Peyer's patch (tissue), 4 donors: ENCODE measurements at regions not wholly inside any gene's neighbourhood (a gene's known extent, or its start where the extent isn't known, plus 50 kb on each side); places are given as distances from the start of the nearest gene placed in this dataset.

Experiments used
- DNase-seq, 3 donors: peaks; one replicate each; pipeline ENCODE4 v3.0.0-alpha.2; 2017 to 2019
- H3K27ac ChIP-seq, 4 donors: fragments of 200-600 bp; sonication (generic); one replicate each; pipeline ENCODE4 v1.5.1; 2016 to 2019
- H3K27me3 ChIP-seq, 2 donors: fragments of 200-600 bp; sonication (generic); one replicate each; pipeline ENCODE4 v1.5.1; 2019
- H3K36me3 ChIP-seq, 3 donors: fragments of 200-600 bp; sonication (generic); one replicate each; pipeline ENCODE4 v1.5.1; 2016 to 2019
- H3K4me1 ChIP-seq, 4 donors: fragments of 200-600 bp; sonication (generic); one replicate each; pipeline ENCODE4 v1.5.1; 2016 to 2019
- H3K4me3 ChIP-seq, 4 donors: fragments of 200-600 bp; sonication (generic); 1 replicate in 3 of 4; 2 replicates in 1 of 4; pipeline ENCODE4 v1.5.1; 2016 to 2019; ENCODE audit warnings: mild to moderate bottlenecking in 1 of 4
- H3K9me3 ChIP-seq, 4 donors: fragments of 200-600 bp; sonication (generic); one replicate each; pipeline ENCODE4 v1.5.1; 2016 to 2019; ENCODE audit warnings: mild to moderate bottlenecking in 1 of 4
- CTCF ChIP-seq, 6 experiments: fragments of 450-650 bp in 4 of 6; fragments of 200-600 bp in 2 of 6; sonication (generic) in 1 of 6; IDR thresholded peaks; one replicate each; pipeline ENCODE4 v1.5.1; 2017 to 2019; ENCODE audit warnings: antibody characterized with exemption in 6 of 6, mild to moderate bottlenecking in 3 of 6, moderate library complexity in 1 of 6
- POLR2A ChIP-seq, 2 donors: fragments of 450-650 bp; IDR thresholded peaks; one replicate each; pipeline ENCODE4 v1.5.1; 2017; ENCODE audit warnings: antibody characterized with exemption in 2 of 2, mild to moderate bottlenecking in 2 of 2, moderate library complexity in 2 of 2

- no peaks in the 10 kb centered on the region for H3K4me1 ChIP-seq
- no peak overlapping the region for H3K4me3 ChIP-seq
- TF ChIP-seq CTCF (IDR thresholded peaks at IDR 0.05), result no peak
- no peak for TF ChIP-seq POLR2A (IDR thresholded peaks at IDR 0.05)
- H3K36me3 ChIP-seq, result no peaks in the 10 kb centered on the region
- DNase-seq, result no peak
- H3K9me3 ChIP-seq, result no peaks in the 10 kb centered on the region
- no peaks in the 10 kb centered on the region for H3K27me3 ChIP-seq
- H3K27ac ChIP-seq, result no peak overlapping the region
Observed at GRCh38 chr4:179398414-179398813, 1956.2 kb upstream of the AGA start.

GRCh38 chr4:179399054-179399782, 1957.0 kb upstream of the AGA start:
- Histone ChIP-seq H3K4me3 (no peak overlapping the region), H3K9me3 (no peaks in the 10 kb centered on the region), H3K4me1 (no peaks in the 10 kb centered on the region), H3K27me3 (no peaks in the 10 kb centered on the region), H3K27ac (no peak overlapping the region), H3K36me3 (no peaks in the 10 kb centered on the region)
- DNase-seq, result no peak
- TF ChIP-seq POLR2A (IDR thresholded peaks at IDR 0.05) (no peak), CTCF (IDR thresholded peaks at IDR 0.05) (no peak)

- Histone ChIP-seq H3K27ac (no peak overlapping the region), H3K4me1 (no peaks in the 10 kb centered on the region), H3K27me3 (no peaks in the 10 kb centered on the region), H3K9me3 (no peaks in the 10 kb centered on the region), H3K4me3 (no peak overlapping the region), H3K36me3 (no peaks in the 10 kb centered on the region)
- TF ChIP-seq POLR2A (IDR thresholded peaks at IDR 0.05) (no peak), CTCF (IDR thresholded peaks at IDR 0.05) (no peak)
- DNase-seq, result no peak
Observed at GRCh38 chr4:179415037-179415846, 1973.0 kb upstream of the AGA start.

DNA sequence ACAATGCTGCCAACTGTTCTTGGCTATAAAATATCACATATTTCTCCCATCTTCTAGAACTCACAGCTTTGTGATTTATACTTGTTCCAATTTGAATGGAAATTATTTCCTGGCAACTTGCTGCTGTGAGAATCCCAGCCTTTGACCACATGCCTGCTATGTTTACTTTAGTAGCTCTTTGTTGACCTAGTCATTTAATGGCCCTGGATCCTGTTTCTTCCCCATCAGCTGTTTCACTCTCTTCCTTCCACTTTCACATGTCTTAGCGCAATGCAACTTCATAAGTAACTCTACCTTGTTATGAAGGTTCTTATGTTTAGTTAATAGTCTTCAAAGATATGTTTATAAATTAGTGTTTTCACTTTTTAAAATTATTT, 1973.6 kb upstream of the AGA start:
- Histone ChIP-seq H3K4me1 (no peaks in the 10 kb centered on the region), H3K36me3 (no peaks in the 10 kb centered on the region), H3K9me3 (no peaks in the 10 kb centered on the region), H3K4me3 (no peak overlapping the region), H3K27me3 (no peaks in the 10 kb centered on the region), H3K27ac (no peak overlapping the region)
- no peak for DNase-seq
- TF ChIP-seq POLR2A (IDR thresholded peaks at IDR 0.05), result no peak
- TF ChIP-seq CTCF (IDR thresholded peaks at IDR 0.05), result no peak

- no peaks in the 10 kb centered on the region for H3K27me3 ChIP-seq
- TF ChIP-seq POLR2A (IDR thresholded peaks at IDR 0.05), result no peak
- TF ChIP-seq CTCF (IDR thresholded peaks at IDR 0.05), result no peak
- H3K4me1 ChIP-seq, result no peaks in the 10 kb centered on the region
- no peaks in the 10 kb centered on the region for H3K9me3 ChIP-seq
- no peak overlapping the region for H3K4me3 ChIP-seq
- no peak for DNase-seq
- H3K36me3 ChIP-seq, result no peaks in the 10 kb centered on the region
- H3K27ac ChIP-seq, result no peak overlapping the region
Observed at GRCh38 chr4:179417357-179417756, 1975.1 kb upstream of the AGA start.
